Heart right ventricle (tissue), 16 donors: ENCODE measurements at regions not wholly inside any gene's neighbourhood (a gene's known extent, or its start where the extent isn't known, plus 50 kb on each side); places are given as distances from the start of the nearest gene placed in this dataset.
A peak's percentile ranks its signal among the peaks of the same experiment; 100 is the strongest.
"Not testable (repeated sequence)": the region's sequence is repeated elsewhere in the genome, so short reads cannot be mapped to it uniquely, and the experiment has no call there.

Source experiments
- ATAC-seq, 8 donors: fragments of 200-7000 bp; cut with Tn5 transposase; one replicate each; pipeline ENCODE4 v1.9.1; 2020; ENCODE audit warnings: mild to moderate bottlenecking in 8 of 8, moderate library complexity in 8 of 8, moderate number of reproducible peaks in 1 of 8
- DNase-seq, 2 donors: peaks; one replicate each; pipeline ENCODE4 v3.0.0-alpha.2; 2020
- H3K27ac ChIP-seq, 10 donors: fragments of 200-600 bp; sonication (generic) in 2 of 10; one replicate each; pipeline versions ENCODE4 v1.5.0 to v1.8.0; 2020 to 2022; ENCODE audit warnings: mild to moderate bottlenecking in 3 of 10
- H3K27me3 ChIP-seq, 7 donors: fragments of 200-600 bp; one replicate each; pipeline ENCODE4 v1.8.0; 2021 to 2022; ENCODE audit warnings: mild to moderate bottlenecking in 2 of 7
- H3K36me3 ChIP-seq, 9 donors: fragments of 200-600 bp; sonication (generic) in 1 of 9; one replicate each; pipeline versions ENCODE4 v1.5.0 to v1.8.0; 2020 to 2022; ENCODE audit warnings: mild to moderate bottlenecking in 2 of 9
- H3K4me1 ChIP-seq, 9 donors: fragments of 200-600 bp; sonication (generic) in 1 of 9; one replicate each; pipeline versions ENCODE4 v1.5.0 to v1.8.0; 2020 to 2022; ENCODE audit warnings: mild to moderate bottlenecking in 4 of 9
- H3K4me3 ChIP-seq, 10 donors: fragments of 200-600 bp; sonication (generic) in 2 of 10; one replicate each; pipeline versions ENCODE4 v1.5.0 to v1.8.0; 2020 to 2022; ENCODE audit warnings: mild to moderate bottlenecking in 7 of 10, moderate library complexity in 2 of 10
- H3K9me3 ChIP-seq, 11 donors: fragments of 200-600 bp in 10 of 11; sonication (generic) in 2 of 11; one replicate each; pipeline versions ENCODE4 v1.5.0 to v1.8.0; 2013 to 2022; ENCODE audit warnings: mild to moderate bottlenecking in 2 of 11, control low read depth in 1 of 11, moderate library complexity in 1 of 11
- WGBS, 2 donors: extraction: QIAGEN DNeasy Blood & Tissue Kit; methylation state at CpG; one replicate each; pipeline ENCODE4 v1.1.7; 2013; ENCODE audit warnings: inconsistent platforms in 1 of 2; 5-methylcytosine and 5-hydroxymethylcytosine counted together
- intact Hi-C, 10 donors: fragments of 100-400 bp; cut with DNase I; formaldehyde crosslinking; loops; one replicate each; pipeline versions ENCODE4 v1.11.1 to v1.14.2; 2022
- TF ChIP-seq, protein P1 (sequence below), 9 donors: fragments of 200-600 bp; sonication (generic) in 2 of 9; IDR thresholded peaks; one replicate each; pipeline versions ENCODE4 v1.5.0 to v1.8.0; 2021 to 2022; ENCODE audit warnings: antibody characterized with exemption in 9 of 9, mild to moderate bottlenecking in 5 of 9, moderate library complexity in 1 of 9
- donor health status: Arrhythmogenic right ventricular cardiomyopathy.
- donor health status: ischemic (EF 13 %, LVEDD 7.1; RV severe dilation, severe dysfunction).
- donor health status: healthy with polysubstance abuse.
- donor health status: DM: no; HTN: yes; CAD: no.
- donor health status: DM: no; HTN: no; CAD: no.
- donor health status: ischemic (EF 25% LVEDD 6.9; RV normal size, moderate dysfunction).
- donor health status: ischemic (EF 25% LVEDD 5.7; RV mildly dilated, moderate dysfunction).
- donor health status: healthy.
- donor health status: DM: yes; HTN: yes; CAD: no.
- donor health status: Ischemic cardiomyopathy.
- donor health status: ischemic (EF 35%, LVEDD 5.7; RV mildly dilated, moderate dysfunction).
- donor health status: nonischemic (EF 11% LVEDD 7.7; RV severe dilation, severe dysfunction).
- donor health status: DM: yes; HTN: yes; CAD: no.
- donor health status: PGD.
- donor health status: ischemic (EF 29% LVEDD 5.4; RV normal size, mild dysfunction).
- donor health status: nonischemic (EF 23%, LVEDD 6.1; RV moderate dilation, normal function).

GRCh38 chr2:101638181-101638711 lies 59.3 kb upstream of the MAP4K4 start:
- Histone ChIP-seq H3K27me3 (peaks cover 0 to 13% (median 0%) of the 10 kb centered on the region in 7 donors), H3K4me1 (peaks cover 0 to 6% (median 0%) of the 10 kb centered on the region in 9 donors), H3K36me3 (no peaks in the 10 kb centered on the region), H3K9me3 (peaks cover 0 to 5% (median 0%) of the 10 kb centered on the region in 11 donors), H3K27ac (no peak overlapping the region), H3K4me3 (no peak overlapping the region)
- DNase-seq = no peak
- 68 to 75% methylated on average over 12 of the region's 12 CpGs for WGBS, 2 donors
- TF ChIP-seq, protein P1, sequence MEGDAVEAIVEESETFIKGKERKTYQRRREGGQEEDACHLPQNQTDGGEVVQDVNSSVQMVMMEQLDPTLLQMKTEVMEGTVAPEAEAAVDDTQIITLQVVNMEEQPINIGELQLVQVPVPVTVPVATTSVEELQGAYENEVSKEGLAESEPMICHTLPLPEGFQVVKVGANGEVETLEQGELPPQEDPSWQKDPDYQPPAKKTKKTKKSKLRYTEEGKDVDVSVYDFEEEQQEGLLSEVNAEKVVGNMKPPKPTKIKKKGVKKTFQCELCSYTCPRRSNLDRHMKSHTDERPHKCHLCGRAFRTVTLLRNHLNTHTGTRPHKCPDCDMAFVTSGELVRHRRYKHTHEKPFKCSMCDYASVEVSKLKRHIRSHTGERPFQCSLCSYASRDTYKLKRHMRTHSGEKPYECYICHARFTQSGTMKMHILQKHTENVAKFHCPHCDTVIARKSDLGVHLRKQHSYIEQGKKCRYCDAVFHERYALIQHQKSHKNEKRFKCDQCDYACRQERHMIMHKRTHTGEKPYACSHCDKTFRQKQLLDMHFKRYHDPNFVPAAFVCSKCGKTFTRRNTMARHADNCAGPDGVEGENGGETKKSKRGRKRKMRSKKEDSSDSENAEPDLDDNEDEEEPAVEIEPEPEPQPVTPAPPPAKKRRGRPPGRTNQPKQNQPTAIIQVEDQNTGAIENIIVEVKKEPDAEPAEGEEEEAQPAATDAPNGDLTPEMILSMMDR (IDR thresholded peaks at IDR 0.05) = no peak
- ATAC-seq = no peak
- intact Hi-C loops = no loop called here

DNA sequence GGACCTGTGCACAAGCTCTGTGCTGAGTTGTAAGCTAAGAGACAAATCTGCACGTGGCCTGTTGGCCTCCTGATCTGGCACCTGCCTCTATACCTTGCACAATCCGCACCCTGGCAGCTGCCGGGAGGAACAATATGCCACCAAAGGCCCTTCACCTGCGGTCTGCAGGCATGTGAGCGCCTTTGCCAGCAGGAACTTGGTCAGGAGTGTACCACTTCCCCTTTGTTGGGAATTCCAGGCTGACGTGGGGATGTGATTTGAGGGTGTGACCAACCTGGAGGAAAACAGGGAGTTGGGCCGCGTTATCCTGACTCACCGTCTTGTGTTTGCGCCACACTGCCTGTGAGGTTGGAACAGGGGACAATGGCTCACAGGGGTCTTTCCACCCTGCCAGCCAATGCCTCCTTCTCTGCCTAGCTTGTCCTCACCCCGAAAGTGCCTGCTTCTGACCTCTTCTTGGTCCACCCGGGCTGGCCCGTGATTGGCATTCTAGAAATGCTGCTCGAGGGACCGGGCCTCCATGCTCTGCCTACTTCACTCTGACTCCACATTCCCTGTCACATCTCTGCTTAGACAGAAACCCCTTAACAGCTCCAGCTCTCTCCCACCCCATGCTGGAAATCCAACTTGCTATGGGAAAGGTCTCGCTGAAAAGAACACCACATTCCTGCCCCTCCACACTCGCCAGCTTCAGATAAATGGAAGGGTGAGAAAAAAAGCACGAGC lies 67.1 kb upstream of the MAP4K4 start:
- ATAC-seq = no peak
- TF ChIP-seq, protein P1 (IDR thresholded peaks at IDR 0.05) = no peak
- no peak overlapping the region for H3K4me3 ChIP-seq
- DNase-seq = no peak
- no peak overlapping the region for H3K27ac ChIP-seq
- H3K4me1 ChIP-seq = peaks cover 0 to 3% (median 0%) of the 10 kb centered on the region in 9 donors
- H3K9me3 ChIP-seq = no peaks in the 10 kb centered on the region
- 72 to 74% methylated on average over 18 of the region's 18 CpGs for WGBS, 2 donors
- no peaks in the 10 kb centered on the region for H3K36me3 ChIP-seq
- intact Hi-C loops = no loop called here
- H3K27me3 ChIP-seq = peaks cover 0 to 29% (median 0%) of the 10 kb centered on the region in 7 donors

DNA sequence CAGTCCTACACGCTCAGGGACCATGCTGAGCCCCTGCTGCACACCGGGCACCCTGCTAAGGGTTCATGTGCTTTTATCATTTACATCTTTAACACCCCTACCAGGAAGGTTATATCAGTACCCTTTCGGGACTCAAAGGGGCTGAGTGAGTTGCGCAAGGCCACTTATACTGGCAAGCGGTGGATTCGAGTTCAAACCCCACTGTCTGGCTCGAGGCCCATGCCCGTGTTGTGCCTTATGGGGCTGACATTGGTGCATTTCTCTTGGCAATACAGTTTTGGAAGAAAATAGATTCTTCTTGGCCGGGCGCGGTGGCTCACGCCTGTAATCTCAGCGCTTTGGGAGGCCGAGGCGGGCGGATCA lies 69.5 kb upstream of the MAP4K4 start:
- 93 to 95% methylated on average over 15 of the region's 16 CpGs for WGBS, 2 donors
- Histone ChIP-seq H3K36me3 (no peaks in the 10 kb centered on the region), H3K4me1 (peaks cover 0 to 13% (median 0%) of the 10 kb centered on the region in 9 donors), H3K9me3 (no peaks in the 10 kb centered on the region), H3K4me3 (no peak overlapping the region), H3K27ac (no peak overlapping the region), H3K27me3 (peaks cover 0 to 30% (median 0%) of the 10 kb centered on the region in 7 donors)
- TF ChIP-seq, protein P1 (IDR thresholded peaks at IDR 0.05) = no peak
- ATAC-seq (no peak), DNase-seq (no peak)
- intact Hi-C loops = no loop called here

DNA sequence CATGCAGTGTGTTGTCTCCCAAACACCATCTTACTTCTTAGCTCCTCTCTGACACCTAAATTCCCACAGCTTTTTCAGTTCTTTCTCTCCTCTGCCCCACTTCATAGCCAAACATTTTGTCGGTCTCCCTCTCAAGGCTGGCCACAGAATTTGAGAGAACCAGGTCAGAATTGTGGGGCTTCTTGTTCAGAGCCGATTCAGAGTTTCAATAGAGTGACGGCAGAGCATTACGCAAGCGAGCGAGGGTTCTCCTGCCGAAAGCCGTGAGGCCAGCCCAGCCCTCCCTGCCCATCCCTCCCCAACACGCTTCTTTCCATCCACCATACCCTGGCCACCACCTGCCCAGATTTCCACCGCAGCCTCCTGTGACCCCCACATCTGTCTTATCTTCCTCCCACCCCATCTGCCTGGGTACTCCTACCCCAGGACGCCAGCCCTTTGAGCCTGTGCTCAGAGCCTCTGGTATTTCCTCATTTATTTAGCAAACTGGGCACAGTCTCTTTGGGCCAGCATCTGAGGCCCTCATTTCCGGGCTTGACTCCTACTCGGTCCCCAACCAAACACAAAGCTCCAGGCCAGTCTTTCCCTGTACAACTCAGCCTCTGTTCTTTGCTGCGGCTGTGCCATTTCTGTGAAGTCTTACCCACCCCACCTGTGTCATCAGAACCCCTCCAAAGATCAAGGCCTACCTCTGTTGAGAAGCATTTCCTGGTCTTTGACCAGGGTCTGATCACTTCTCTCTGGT lies 70.0 kb upstream of the MAP4K4 start:
- Histone ChIP-seq H3K27ac (no peak overlapping the region), H3K36me3 (no peaks in the 10 kb centered on the region), H3K9me3 (no peaks in the 10 kb centered on the region), H3K4me1 (peaks cover 0 to 18% (median 0%) of the 10 kb centered on the region in 9 donors), H3K4me3 (no peak overlapping the region), H3K27me3 (peaks cover 0 to 30% (median 0%) of the 10 kb centered on the region in 7 donors)
- DNase-seq = no peak
- intact Hi-C loops = no loop called here
- TF ChIP-seq, protein P1 (IDR thresholded peaks at IDR 0.05) = no peak
- 87 to 88% methylated on average over 14 of the region's 14 CpGs for WGBS, 2 donors
- peak in 1 of 8 donors; percentile 17 for ATAC-seq

- Histone ChIP-seq H3K4me1 (peaks cover 0 to 19% (median 0%) of the 10 kb centered on the region in 9 donors), H3K27me3 (peaks cover 0 to 46% (median 0%) of the 10 kb centered on the region in 7 donors)
- H3K36me3 ChIP-seq, ATAC-seq, H3K9me3 ChIP-seq, intact Hi-C loops, DNase-seq, H3K27ac ChIP-seq, H3K4me3 ChIP-seq: not testable (repeated sequence)
- WGBS, 2 donors = 94 to 95% methylated on average over 8 of the region's 8 CpGs
Observed at GRCh38 chr2:101625814-101626213, 71.7 kb upstream of the MAP4K4 start.
